ENCODE measurements at regions not wholly inside any gene's neighbourhood (a gene's known extent, or its start where the extent isn't known, plus 50 kb on each side); places are given as distances from the start of the nearest gene placed in this dataset.

- no peak for TF ChIP-seq CTCF (IDR thresholded peaks at IDR 0.05; ENCODE audit: low read depth, low read length)
- no peak for TF ChIP-seq EZH2phosphoT487 (IDR thresholded peaks at IDR 0.05; ENCODE audit: low read depth)
Observed at GRCh38 chr20:20772497-20773085, 60.1 kb upstream of the RALGAPA2 start.
